Prostate gland (tissue), 2 donors: ENCODE measurements at regions not wholly inside any gene's neighbourhood (a gene's known extent, or its start where the extent isn't known, plus 50 kb on each side); places are given as distances from the start of the nearest gene placed in this dataset.
"Not testable (repeated sequence)": the region's sequence is repeated elsewhere in the genome, so short reads cannot be mapped to it uniquely, and the experiment has no call there.

Source experiments
- DNase-seq: peaks from one replicate; pipeline ENCODE4 v3.0.0-alpha.2; 2019; ENCODE audit warnings: low spot score
- H3K27ac ChIP-seq, 2 donors: fragments of 200-600 bp; sonication (generic); 2 replicates each; pipeline ENCODE4 v1.5.1; 2017 to 2019
- H3K27me3 ChIP-seq: fragments of 200-600 bp; sonication (generic); replicated peaks from 2 replicates; pipeline ENCODE4 v1.5.1; 2019; ENCODE audit not compliant: insufficient read depth
- H3K36me3 ChIP-seq, 2 donors: fragments of 200-600 bp; sonication (generic); 1 replicate in 1 of 2; 2 replicates in 1 of 2; pipeline versions ENCODE4 v1.5.1 to v1.8.1; 2017 to 2019
- H3K4me1 ChIP-seq: fragments of 200-600 bp; sonication (generic); replicated peaks from 2 replicates; pipeline ENCODE4 v1.5.1; 2019
- H3K4me3 ChIP-seq, 2 donors: fragments of 200-600 bp; sonication (generic); 2 replicates each; pipeline ENCODE4 v1.5.1; 2017 to 2019
- H3K9me3 ChIP-seq: fragments of 200-600 bp; sonication (generic); 2 replicates; pipeline ENCODE4 v1.5.1; 2017
- POLR2A ChIP-seq: fragments of 450-650 bp; IDR thresholded peaks from one replicate; pipeline ENCODE4 v1.6.1; 2016; ENCODE audit warnings: antibody characterized with exemption, mild to moderate bottlenecking
- POLR2AphosphoS5 ChIP-seq: sonication (generic); formaldehyde crosslinking; IDR thresholded peaks from one replicate; pipeline ENCODE4 v1.6.1; 2017; ENCODE audit warnings: antibody characterized with exemption
- WGBS: methylation state at CpG from one replicate; pipeline ENCODE4 v1.1.5; 2018; 5-methylcytosine and 5-hydroxymethylcytosine counted together
- intact Hi-C: fragments of 100-400 bp; cut with DNase I; formaldehyde crosslinking; loops from one replicate; pipeline ENCODE4 v1.14.2; 2022
- TF ChIP-seq, protein P1 (sequence below), 4 experiments: fragments of 200-600 bp in 2 of 4; fragments of 450-650 bp in 2 of 4; sonication (generic) in 2 of 4; IDR thresholded peaks; 1 replicate in 3 of 4; 2 replicates in 1 of 4; pipeline ENCODE4 v1.5.1; 2016 to 2019; ENCODE audit warnings: antibody characterized with exemption in 4 of 4, mild to moderate bottlenecking in 2 of 4, moderate library complexity in 2 of 4

DNA sequence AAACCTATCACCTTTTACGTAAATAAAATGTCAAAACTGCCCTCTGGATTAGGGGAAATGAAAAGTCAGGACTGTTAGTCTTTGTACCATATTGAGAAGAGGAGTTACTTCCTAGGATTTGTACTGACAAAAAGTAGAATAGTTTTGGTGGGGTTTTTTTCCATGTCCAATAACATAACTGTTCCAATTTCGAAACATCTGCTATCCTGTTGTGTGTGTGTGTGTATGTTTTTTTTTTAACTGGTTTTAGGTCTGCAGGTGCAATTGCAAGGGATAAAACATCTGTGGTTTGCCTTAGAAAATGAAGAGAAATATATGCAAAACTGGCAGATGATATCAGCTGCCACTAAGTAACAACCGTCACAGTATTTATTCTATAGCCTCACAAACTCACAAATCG, 506.8 kb downstream of the NFIB start:
- H3K9me3 ChIP-seq: no peaks in the 10 kb centered on the region
- no peak for DNase-seq
- intact Hi-C loops: no loop called here
- no peaks in the 10 kb centered on the region for H3K36me3 ChIP-seq
- WGBS: 95% methylated on average over 4 of the region's 4 CpGs
- H3K27me3 ChIP-seq: no peaks in the 10 kb centered on the region
- H3K27ac ChIP-seq: no peak overlapping the region
- H3K4me1 ChIP-seq: no peaks in the 10 kb centered on the region
- H3K4me3 ChIP-seq: no peak overlapping the region
- TF ChIP-seq, protein P1, sequence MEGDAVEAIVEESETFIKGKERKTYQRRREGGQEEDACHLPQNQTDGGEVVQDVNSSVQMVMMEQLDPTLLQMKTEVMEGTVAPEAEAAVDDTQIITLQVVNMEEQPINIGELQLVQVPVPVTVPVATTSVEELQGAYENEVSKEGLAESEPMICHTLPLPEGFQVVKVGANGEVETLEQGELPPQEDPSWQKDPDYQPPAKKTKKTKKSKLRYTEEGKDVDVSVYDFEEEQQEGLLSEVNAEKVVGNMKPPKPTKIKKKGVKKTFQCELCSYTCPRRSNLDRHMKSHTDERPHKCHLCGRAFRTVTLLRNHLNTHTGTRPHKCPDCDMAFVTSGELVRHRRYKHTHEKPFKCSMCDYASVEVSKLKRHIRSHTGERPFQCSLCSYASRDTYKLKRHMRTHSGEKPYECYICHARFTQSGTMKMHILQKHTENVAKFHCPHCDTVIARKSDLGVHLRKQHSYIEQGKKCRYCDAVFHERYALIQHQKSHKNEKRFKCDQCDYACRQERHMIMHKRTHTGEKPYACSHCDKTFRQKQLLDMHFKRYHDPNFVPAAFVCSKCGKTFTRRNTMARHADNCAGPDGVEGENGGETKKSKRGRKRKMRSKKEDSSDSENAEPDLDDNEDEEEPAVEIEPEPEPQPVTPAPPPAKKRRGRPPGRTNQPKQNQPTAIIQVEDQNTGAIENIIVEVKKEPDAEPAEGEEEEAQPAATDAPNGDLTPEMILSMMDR (IDR thresholded peaks at IDR 0.05): no peak
- TF ChIP-seq POLR2A: no peak
- no peak for TF ChIP-seq POLR2AphosphoS5

DNA sequence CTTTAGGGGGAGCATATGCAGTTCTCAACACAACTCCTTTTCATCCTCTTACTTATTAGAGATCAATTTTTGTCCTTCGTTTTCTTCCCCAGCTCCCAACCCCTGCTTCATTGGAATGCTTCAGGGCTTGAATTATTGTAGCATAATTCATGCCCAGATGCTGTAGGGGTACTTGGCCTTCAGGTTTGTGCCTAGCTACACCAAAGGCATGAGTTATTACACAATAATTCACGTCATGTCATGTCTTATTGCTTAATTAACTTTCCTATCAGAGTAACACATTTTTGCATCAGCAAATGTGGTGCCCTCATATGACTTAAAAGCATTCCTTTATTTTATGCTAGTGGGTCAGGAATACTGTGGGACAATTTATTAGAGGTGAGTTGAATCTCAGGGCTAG, 507.2 kb downstream of the NFIB start:
- no peak overlapping the region for H3K4me3 ChIP-seq
- no peaks in the 10 kb centered on the region for H3K27me3 ChIP-seq
- no peaks in the 10 kb centered on the region for H3K4me1 ChIP-seq
- H3K27ac ChIP-seq: no peak overlapping the region
- H3K36me3 ChIP-seq: no peaks in the 10 kb centered on the region
- H3K9me3 ChIP-seq: no peaks in the 10 kb centered on the region
- WGBS: 88% methylated on average over 2 of the region's 2 CpGs
- DNase-seq: no peak
- TF ChIP-seq POLR2AphosphoS5 (no peak), POLR2A (no peak)
- TF ChIP-seq, protein P1 (IDR thresholded peaks at IDR 0.05): no peak
- intact Hi-C loops: no loop called here

DNA sequence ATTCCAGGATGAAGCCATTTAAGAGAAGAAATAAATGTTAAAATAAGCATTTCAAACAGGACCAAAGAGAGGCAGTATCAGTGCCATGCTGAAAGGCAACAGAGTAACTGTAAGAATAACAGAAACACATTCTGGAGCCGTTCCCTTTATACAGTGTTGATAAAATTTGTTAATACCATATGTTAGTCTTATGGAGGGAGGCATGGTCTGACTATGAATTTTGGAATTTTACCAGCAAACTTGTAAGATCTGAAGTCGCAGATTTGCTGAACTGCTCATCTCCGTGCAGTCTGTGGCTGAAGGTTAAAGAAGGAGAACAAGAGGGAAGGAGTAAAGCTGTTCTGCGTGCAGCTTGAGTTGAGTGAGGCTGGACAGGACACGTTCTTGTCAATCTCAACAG, 508.4 kb downstream of the NFIB start:
- TF ChIP-seq POLR2A: no peak
- TF ChIP-seq, protein P1 (IDR thresholded peaks at IDR 0.05): no peak
- no peak for DNase-seq
- intact Hi-C loops: no loop called here
- H3K36me3 ChIP-seq: no peaks in the 10 kb centered on the region
- 79% methylated on average over 5 of the region's 5 CpGs for WGBS
- no peaks in the 10 kb centered on the region for H3K9me3 ChIP-seq
- H3K4me3 ChIP-seq: no peak overlapping the region
- H3K4me1 ChIP-seq: no peaks in the 10 kb centered on the region
- H3K27ac ChIP-seq: no peak overlapping the region
- H3K27me3 ChIP-seq: no peaks in the 10 kb centered on the region

DNA sequence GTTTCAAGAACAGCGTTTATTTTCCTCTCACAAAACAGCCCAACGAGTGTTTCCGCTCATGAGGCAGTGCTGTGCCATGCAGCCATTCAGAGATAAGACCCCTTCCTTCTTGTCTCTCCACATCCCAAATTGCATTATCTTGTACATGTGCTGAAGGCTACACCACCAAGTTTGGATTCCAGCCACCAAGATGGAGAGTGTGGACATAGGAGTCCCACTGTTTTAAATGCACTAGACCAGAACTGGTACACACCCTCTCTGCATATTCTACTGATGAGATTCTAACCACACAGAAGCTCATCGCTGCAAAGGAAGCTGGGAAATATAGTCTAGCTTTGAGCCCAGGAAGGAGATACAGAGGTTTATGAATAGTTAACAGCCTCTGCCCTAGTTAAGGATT, 509.4 kb downstream of the NFIB start:
- 88% methylated on average over 4 of the region's 4 CpGs for WGBS
- intact Hi-C loops: no loop called here
- no peak overlapping the region for H3K27ac ChIP-seq
- TF ChIP-seq, protein P1 (IDR thresholded peaks at IDR 0.05): no peak
- no peak for TF ChIP-seq POLR2A
- no peak for TF ChIP-seq POLR2AphosphoS5
- no peaks in the 10 kb centered on the region for H3K36me3 ChIP-seq
- DNase-seq: no peak
- H3K4me3 ChIP-seq: no peak overlapping the region
- H3K27me3 ChIP-seq: no peaks in the 10 kb centered on the region
- H3K4me1 ChIP-seq: no peaks in the 10 kb centered on the region
- H3K9me3 ChIP-seq: no peaks in the 10 kb centered on the region

DNA sequence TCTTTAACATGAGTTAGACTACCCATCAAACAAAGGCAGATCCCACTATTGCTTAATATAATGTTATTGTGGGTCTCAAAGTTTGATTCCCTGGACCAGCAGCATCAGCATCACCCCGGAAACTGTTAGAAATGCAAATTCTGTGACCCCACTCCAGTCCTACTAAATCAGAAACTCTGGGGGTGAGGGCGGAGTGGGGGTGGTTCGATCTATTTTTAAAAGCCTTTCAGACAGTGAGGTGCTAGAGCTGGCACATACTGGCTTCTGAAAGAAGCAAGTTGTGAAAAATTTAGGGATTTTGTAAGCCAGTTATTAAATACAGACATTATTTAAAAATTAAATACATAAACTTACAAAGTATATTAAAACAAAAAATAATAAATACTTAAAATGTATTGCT, 513.2 kb downstream of the NFIB start:
- TF ChIP-seq POLR2AphosphoS5 (no peak), POLR2A (no peak)
- TF ChIP-seq, protein P1 (IDR thresholded peaks at IDR 0.05): no peak
- 75% methylated on average over 3 of the region's 3 CpGs for WGBS
- no peak overlapping the region for H3K4me3 ChIP-seq
- DNase-seq: no peak
- no peaks in the 10 kb centered on the region for H3K4me1 ChIP-seq
- no peak overlapping the region for H3K27ac ChIP-seq
- H3K9me3 ChIP-seq: no peaks in the 10 kb centered on the region
- no peaks in the 10 kb centered on the region for H3K36me3 ChIP-seq
- intact Hi-C loops: no loop called here
- no peaks in the 10 kb centered on the region for H3K27me3 ChIP-seq

DNA sequence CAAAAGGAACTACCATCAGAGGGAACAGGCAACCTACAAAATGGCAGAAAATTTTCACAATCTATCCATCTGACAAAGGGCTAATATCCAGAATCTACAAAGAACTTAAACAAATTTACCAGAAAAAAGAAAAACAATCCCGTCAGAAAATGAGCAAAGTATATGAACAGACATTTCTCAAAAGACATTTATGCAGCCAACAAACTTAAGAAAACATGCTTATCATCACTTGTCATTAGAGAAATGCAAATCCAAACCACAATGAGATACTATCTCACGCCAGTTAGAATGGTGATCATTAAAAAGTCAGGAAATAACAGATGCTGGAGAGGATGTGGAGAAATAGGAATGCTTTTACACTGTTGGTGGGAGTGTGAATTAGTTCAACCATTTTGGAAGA, 516.2 kb downstream of the NFIB start:
- H3K27ac ChIP-seq, H3K27me3 ChIP-seq, H3K4me1 ChIP-seq, H3K9me3 ChIP-seq, intact Hi-C loops, H3K36me3 ChIP-seq, H3K4me3 ChIP-seq, DNase-seq: not testable (repeated sequence)
- WGBS: 94% methylated on average over 2 of the region's 2 CpGs
